HG02973 (cell line): ENCODE measurements at regions not wholly inside any gene's neighbourhood (a gene's known extent, or its start where the extent isn't known, plus 50 kb on each side); places are given as distances from the start of the nearest gene placed in this dataset.
"Not testable (repeated sequence)": the region's sequence is repeated elsewhere in the genome, so short reads cannot be mapped to it uniquely, and the experiment has no call there.

Experiments
- ATAC-seq: cut with Tn5 transposase; IDR thresholded peaks from one replicate; pipeline ENCODE4 v1.9.1; 2021; ENCODE audit warnings: moderate library complexity; ENCODE audit not compliant: unreplicated experiment

GRCh38 chr6:23611776-23612381 lies 514.1 kb upstream of the NRSN1 start:
- ATAC-seq: no peak

- ATAC-seq: no peak
These were observed 507.6 kb upstream of the NRSN1 start for GRCh38 chr6:23618366-23618765.

DNA sequence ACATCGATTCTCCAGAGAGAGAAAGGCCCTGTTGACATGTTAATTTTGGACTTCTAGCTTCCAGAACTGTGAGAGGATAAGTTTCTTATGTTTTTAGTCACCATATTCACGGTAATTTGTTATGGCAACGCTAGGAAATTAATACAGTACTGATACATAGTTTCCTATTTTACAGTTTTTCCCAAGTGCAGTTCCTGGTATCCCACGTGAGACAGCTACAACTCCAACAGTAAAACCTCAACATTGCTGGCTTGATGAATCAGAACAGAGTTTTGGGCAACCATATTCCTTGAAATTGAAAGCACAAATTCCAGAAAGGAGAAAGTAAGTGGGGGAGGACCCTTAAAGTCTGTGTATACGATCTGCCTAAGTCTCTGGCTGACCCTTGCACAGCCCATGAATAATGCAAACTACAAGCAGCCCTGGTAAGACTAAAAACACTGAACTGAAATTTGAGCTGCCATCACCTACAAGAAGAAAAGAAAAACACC lies 505.1 kb upstream of the NRSN1 start:
- no peak for ATAC-seq

DNA sequence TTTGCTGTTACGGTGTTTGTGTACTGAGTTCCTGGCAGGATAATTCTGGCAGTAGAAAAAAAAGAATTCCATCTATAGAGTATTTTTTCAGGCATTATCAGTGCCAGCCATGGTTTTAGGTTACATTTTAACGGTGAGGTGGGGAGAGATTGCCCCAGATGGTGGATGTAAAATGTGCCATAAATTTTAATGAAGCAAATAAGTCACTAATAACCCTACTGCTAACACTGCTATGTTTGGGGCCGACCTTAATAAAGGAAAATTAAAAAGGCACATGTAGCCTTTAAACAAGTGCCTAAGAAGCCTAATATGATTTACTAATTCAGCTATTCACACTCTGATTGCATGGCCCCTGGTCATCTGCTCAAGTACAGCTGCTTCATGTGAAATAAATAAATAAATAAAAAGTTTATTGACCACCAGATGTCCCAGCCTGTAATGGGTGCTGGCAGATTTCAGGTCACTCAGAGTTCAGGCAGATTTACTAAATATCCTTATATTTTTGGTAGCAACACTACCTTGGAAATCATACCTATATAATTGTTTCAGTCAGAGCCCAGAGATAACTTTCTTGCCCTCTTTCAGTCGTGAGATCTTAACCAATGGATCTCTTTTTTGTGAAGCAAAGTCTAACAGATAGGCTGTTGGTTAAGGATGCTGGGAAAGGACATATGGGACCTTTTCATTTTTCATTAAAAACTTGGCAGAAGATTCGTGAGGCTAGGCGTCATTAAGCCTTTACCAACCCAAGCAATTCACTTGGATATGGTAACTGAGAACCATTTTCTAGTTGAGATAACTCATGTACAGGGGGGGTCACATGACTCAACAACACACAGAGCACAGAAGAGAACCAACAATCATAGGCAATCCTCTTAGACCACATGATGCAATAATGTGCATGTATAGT lies 495.0 kb upstream of the NRSN1 start:
- no peak for ATAC-seq

DNA sequence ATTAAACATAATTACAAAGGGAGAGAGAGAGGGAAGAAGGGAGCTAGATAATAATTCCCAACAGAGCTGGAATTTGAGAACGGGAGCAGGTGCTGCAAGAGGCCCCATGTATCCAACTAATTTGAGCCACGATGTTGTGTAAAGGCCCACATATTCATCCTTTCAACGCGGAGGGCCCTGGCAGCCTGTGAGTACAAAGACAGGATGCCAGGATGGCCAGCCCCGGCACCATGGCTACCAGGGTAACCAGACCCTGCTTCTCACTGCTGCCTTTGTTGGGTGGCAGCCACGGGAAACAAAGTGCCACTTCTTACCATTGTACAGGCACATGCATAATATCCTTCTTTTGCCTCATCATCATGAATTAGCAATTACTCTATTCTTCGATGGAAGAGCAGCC lies 492.0 kb upstream of the NRSN1 start:
- no peak for ATAC-seq

DNA sequence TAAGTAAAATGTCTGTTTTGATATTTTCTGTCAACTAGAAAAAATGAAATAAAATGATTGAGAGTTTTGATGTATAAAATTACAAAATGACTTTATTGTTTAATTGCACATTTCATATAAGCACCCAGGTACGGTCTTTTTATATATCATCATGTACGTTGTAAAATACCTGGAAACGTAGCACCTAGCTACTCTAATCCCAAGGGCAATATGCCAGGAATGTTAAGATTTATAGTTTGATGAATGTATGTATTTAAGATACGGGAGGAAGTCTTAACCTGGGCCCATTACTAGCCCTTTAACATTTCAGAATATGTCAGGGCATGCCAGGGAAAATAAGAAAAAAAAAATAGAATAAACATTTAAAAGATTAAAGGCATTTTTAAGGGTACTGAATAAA lies 490.9 kb upstream of the NRSN1 start:
- ATAC-seq: no peak

GRCh38 chr6:23637296-23637695 lies 488.7 kb upstream of the NRSN1 start:
- no peak for ATAC-seq

- ATAC-seq: no peak
These were observed 483.2 kb upstream of the NRSN1 start for GRCh38 chr6:23642849-23643248.

GRCh38 chr6:23647045-23647444 lies 479.0 kb upstream of the NRSN1 start:
- no peak for ATAC-seq

GRCh38 chr6:23650676-23651075 lies 475.3 kb upstream of the NRSN1 start:
- ATAC-seq: no peak

GRCh38 chr6:23654745-23655144 lies 471.3 kb upstream of the NRSN1 start:
- no peak for ATAC-seq

GRCh38 chr6:23655525-23655924 lies 470.5 kb upstream of the NRSN1 start:
- ATAC-seq: no peak

GRCh38 chr6:23656255-23657194 lies 469.5 kb upstream of the NRSN1 start:
- ATAC-seq: no peak

GRCh38 chr6:23659125-23659524 lies 466.9 kb upstream of the NRSN1 start:
- no peak for ATAC-seq

DNA sequence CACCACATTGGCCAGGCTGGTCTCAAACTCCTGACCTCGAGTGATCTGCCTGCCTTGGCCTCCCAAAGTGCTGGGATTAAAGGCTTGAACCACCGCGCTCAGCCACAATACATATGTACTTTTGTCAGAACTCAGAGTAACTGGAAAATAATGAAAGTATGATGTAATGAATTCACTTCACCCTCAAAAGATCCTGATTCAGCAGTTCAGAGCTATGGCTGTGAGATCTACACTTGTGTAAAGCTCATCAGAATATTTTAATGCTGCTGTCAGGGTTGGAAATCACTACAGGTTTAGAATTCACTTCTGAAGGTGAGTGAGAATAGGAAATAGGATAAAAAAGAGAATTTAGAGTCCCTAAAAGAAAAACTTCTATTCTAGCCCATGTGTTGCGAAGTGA lies 464.5 kb upstream of the NRSN1 start:
- no peak for ATAC-seq

- ATAC-seq: no peak
These were observed 462.9 kb upstream of the NRSN1 start for GRCh38 chr6:23663096-23663495.

GRCh38 chr6:23663652-23664051 lies 462.4 kb upstream of the NRSN1 start:
- no peak for ATAC-seq

DNA sequence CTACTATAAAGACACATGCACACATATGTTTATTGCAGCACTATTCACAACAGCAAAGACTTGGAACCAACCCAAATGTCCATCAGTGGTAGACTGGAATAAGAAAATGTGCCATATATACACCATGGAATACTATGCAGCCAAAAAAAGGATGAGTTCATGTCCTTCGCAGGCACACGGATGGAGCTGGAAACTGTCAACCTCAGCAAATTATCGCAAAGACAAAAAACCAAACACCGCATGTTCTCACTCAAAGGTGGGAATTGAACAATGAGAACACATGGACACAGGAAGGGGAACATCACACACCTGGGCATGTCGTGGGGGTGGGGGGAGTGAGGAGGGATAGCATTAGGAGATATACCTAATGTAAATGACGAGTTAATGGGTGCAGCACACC lies 460.1 kb upstream of the NRSN1 start:
- not testable (repeated sequence) for ATAC-seq

DNA sequence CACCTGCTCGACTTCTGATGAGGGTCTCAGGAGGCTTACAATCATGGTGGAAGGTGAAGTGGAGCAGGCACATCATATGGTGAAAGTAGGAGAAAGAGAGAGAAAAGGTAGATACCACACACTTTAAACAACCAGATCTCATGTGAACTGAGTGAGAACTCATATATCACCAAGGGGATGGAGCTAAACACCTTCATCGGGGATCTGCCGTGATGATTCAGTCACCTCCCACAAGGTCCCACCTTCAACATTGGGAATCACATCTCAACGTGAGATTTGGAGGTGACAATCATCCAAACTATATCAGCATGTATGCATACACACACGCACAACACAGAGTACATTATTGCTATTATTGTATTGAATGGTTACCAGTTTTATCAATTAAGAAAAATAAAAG lies 453.3 kb upstream of the NRSN1 start:
- ATAC-seq: no peak

- no peak for ATAC-seq
These were observed 447.4 kb upstream of the NRSN1 start for GRCh38 chr6:23678626-23679025.

GRCh38 chr6:23681743-23682142 lies 444.3 kb upstream of the NRSN1 start:
- ATAC-seq: no peak
